Middle frontal gyrus (tissue), 1 donor: ENCODE measurements at regions not wholly inside any gene's neighbourhood (a gene's known extent, or its start where the extent isn't known, plus 50 kb on each side); places are given as distances from the start of the nearest gene placed in this dataset.

Experiments
- DNase-seq: peaks from one replicate; pipeline ENCODE4 v3.0.0-alpha.2; 2015; ENCODE audit warnings: low spot score; ENCODE audit errors: extremely low spot score

DNA sequence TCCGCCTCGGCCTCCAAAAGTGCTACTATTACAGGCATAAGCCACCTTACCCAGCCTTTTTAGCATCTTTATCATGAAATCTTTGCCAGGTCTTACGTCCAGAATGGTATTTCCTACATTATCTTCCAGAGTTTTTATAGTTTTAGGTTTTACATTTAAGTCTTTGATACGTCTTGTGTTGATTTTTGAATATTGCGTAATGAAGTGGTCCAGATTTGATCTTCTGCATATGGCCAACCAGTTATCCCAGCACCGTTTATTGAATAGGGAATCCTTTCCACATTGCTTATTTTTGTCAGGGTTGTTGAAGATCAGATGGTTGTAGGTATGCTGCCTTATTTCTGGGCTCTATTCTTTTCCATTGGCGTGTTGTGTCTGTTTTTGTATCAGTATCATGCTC is 349.6 kb downstream of the KCTD8 start:
- DNase-seq, result no peak

GRCh38 chr4:44100456-44100855 is 348.2 kb downstream of the KCTD8 start:
- DNase-seq, result no peak

DNA sequence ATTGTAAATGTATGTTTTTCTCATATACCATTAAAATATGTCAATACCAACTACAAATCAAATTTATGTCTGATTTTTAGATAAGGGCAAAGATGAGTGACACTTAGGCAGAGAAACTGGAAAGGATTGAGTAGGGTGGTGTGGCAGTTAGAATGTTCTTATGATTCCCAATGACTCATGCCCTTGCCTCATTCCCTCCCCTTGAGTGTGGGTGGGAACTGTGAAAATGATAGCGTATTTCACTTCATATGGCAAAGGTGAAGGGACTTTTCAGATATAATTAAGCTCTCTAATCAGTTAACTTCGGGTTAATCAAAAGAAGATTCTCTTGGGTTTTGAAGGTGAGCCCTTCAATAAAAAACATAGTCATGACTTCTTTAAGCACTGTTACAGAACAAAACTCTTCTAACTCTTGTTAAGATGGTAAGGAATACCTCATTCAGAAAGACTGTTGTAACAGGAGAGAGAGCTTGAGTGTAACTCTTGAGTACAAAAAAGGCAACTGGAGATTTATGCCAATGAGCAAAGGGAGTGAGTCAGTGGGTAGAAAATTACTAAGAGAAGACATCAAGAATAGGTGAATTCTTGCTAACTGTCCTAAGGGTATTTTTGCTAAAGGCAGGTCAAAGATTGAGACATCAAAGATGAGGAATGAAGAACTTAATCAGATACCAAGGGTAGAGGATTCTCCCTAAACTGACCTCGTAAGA is 329.5 kb downstream of the KCTD8 start:
- DNase-seq, result no peak

DNA sequence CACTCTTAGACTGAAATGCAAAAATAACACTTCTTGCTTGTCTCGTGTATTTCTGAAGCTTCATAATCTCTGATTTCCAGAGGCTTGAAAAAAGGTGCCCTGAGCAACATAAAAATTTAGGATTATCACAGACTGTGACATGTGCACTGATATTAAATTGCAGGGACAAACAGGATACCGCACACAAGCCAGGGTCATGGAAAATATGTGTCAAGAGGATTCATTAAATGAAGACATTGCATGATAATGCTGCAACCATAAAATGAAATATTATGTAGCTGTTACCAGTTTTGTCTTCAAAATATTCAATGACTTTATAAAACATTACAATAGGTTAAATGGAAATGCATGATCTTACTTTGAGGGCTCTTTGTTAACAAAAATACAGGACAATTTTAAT is 328.0 kb downstream of the KCTD8 start:
- DNase-seq, result no peak

- no peak for DNase-seq
Observed at GRCh38 chr4:44121210-44121609, 327.4 kb downstream of the KCTD8 start.
